ENCODE measurements at regions not wholly inside any gene's neighbourhood (a gene's known extent, or its start where the extent isn't known, plus 50 kb on each side); places are given as distances from the start of the nearest gene placed in this dataset.

DNA sequence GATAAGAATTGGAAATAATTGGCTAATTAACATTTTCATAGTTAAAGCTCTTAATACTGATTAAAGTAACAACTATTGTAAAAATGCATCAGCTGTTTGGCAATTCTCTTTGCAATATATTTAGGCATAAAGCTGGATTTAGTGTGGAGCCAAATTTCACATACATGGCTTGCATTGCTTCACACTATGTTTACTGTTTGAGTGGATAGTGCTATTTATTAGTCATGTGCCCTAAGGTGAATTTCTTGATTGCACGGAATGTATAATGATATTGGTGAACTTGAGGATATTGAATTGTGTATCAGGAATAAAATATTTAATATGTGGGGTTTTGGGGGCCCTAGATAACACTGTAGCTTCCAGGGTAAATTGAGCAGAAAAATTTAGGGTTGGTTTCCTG, 100.9 kb downstream of the AASDHPPT start:
- H3K4me3 ChIP-seq (ENCODE audit: low read depth, low read length), result no peak overlapping the region
- peak; percentile 22 for DNase-seq (ENCODE audit: low read depth)
- TF ChIP-seq CTCF (IDR thresholded peaks at IDR 0.05; ENCODE audit: insufficient read depth, low read depth, low read length), result no peak

- no peak for TF ChIP-seq CTCF (IDR thresholded peaks at IDR 0.05; ENCODE audit: insufficient read depth, low read depth, low read length)
- H3K4me3 ChIP-seq (ENCODE audit: low read depth, low read length), result no peak overlapping the region
- DNase-seq (ENCODE audit: low read depth), result no peak
These were observed 101.6 kb downstream of the AASDHPPT start for GRCh38 chr11:106179048-106179447.

GRCh38 chr11:106186630-106187029, 109.2 kb downstream of the AASDHPPT start:
- no peak for DNase-seq (ENCODE audit: low read depth)
- TF ChIP-seq CTCF (IDR thresholded peaks at IDR 0.05; ENCODE audit: insufficient read depth, low read depth, low read length), result no peak
- H3K4me3 ChIP-seq (ENCODE audit: low read depth, low read length), result no peak overlapping the region

DNA sequence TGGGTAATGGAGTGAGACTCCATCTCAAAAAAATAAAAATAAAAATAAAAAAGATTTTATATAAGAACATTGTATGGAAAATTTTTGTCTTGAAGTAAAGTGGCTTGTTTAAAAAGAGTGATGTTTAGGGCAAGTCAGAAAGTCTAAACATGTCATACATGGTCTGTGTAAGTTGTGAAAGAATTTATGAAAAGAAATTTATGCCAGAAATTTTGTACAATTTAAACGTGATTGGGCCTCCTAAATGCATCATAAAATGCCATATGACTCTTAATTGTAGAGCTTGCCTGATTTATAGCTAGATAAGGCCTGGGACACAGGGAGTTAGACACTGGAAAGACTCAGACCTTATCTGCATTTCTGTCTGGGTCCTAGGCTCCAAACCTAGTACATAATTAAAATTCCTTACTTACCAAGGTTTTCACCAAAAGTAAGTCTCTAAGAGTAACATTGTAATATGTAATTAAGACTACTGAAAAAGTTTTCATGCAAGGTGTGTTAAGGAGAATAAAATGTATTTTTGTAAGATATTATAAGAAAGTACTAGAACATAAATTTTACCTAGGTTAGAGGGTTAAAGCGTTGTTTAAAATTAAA, 110.5 kb downstream of the AASDHPPT start:
- no peak for TF ChIP-seq CTCF (IDR thresholded peaks at IDR 0.05; ENCODE audit: insufficient read depth, low read depth, low read length)
- DNase-seq (ENCODE audit: low read depth), result no peak
- no peak overlapping the region for H3K4me3 ChIP-seq (ENCODE audit: low read depth, low read length)

GRCh38 chr11:106193956-106194355, 116.5 kb downstream of the AASDHPPT start:
- no peak for DNase-seq (ENCODE audit: low read depth)
- no peak overlapping the region for H3K4me3 ChIP-seq (ENCODE audit: low read depth, low read length)
- TF ChIP-seq CTCF (IDR thresholded peaks at IDR 0.05; ENCODE audit: insufficient read depth, low read depth, low read length), result no peak

DNA sequence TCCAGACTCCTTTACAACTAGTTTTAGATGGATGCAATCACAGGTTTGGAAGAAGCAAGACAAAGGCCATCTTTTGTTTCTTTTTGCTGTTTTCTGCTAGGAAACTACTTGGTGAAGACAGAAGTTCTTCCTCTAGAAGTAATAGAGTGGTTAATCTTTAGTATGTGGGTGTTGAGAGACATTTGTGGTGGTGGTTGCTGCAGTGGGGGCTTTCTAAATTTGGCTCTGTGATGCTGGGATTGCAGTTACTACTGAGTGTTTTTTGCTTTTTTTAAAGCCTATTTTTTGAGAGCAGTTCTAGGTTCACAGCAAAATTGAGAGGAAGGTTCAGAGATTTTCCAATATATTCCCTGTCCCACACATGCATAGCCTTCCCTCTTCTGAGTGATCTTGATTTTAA, 120.0 kb downstream of the AASDHPPT start:
- DNase-seq (ENCODE audit: low read depth), result no peak
- no peak overlapping the region for H3K4me3 ChIP-seq (ENCODE audit: low read depth, low read length)
- TF ChIP-seq CTCF (IDR thresholded peaks at IDR 0.05; ENCODE audit: insufficient read depth, low read depth, low read length), result no peak

Measured in fibroblast of villous mesenchyme (primary cell).